Natural killer cell treated with Interleukin-12 subunit alpha and Interleukin-12 subunit beta and Interleukin-15 and Interleukin-18, amount 100 ng/mL, for 72 hours (primary cell): ENCODE measurements at regions not wholly inside any gene's neighbourhood (a gene's known extent, or its start where the extent isn't known, plus 50 kb on each side); places are given as distances from the start of the nearest gene placed in this dataset.

Experiments
- ATAC-seq, 2 donors: fragments of 150-1000 bp; cut with Tn5 transposase in 1 of 2; sonication (Bioruptor Pico), chemical (Tn5 transposase) in 1 of 2; 2 replicates each; pipeline ENCODE4 v1.10.0; 2021
- DNase-seq: peaks from one replicate; pipeline ENCODE4 v3.0.0; 2022; ENCODE audit warnings: low spot score
- H3K27ac Mint-ChIP-seq, 2 donors: 1 replicate in 1 of 2; 2 replicates in 1 of 2; pipeline ENCODE4 v1.8.0; 2022; ENCODE audit warnings: mixed read lengths in 2 of 2, mild to moderate bottlenecking in 1 of 2, moderate library complexity in 1 of 2
- H3K27me3 Mint-ChIP-seq, 2 donors: 1 replicate in 1 of 2; 2 replicates in 1 of 2; pipeline ENCODE4 v1.8.0; 2022; ENCODE audit warnings: mixed read lengths in 2 of 2
- H3K36me3 Mint-ChIP-seq: one replicate; pipeline ENCODE4 v1.8.0; 2022; ENCODE audit warnings: mixed read lengths
- H3K4me1 Mint-ChIP-seq, 2 donors: 1 replicate in 1 of 2; 2 replicates in 1 of 2; pipeline ENCODE4 v1.8.0; 2022; ENCODE audit warnings: low read depth in 2 of 2, mixed read lengths in 2 of 2, mild to moderate bottlenecking in 1 of 2
- H3K4me3 Mint-ChIP-seq: one replicate; pipeline ENCODE4 v1.8.0; 2022; ENCODE audit warnings: mixed read lengths
- H3K9me3 Mint-ChIP-seq: 2 replicates; pipeline ENCODE4 v1.8.0; 2022; ENCODE audit warnings: mixed read lengths

DNA sequence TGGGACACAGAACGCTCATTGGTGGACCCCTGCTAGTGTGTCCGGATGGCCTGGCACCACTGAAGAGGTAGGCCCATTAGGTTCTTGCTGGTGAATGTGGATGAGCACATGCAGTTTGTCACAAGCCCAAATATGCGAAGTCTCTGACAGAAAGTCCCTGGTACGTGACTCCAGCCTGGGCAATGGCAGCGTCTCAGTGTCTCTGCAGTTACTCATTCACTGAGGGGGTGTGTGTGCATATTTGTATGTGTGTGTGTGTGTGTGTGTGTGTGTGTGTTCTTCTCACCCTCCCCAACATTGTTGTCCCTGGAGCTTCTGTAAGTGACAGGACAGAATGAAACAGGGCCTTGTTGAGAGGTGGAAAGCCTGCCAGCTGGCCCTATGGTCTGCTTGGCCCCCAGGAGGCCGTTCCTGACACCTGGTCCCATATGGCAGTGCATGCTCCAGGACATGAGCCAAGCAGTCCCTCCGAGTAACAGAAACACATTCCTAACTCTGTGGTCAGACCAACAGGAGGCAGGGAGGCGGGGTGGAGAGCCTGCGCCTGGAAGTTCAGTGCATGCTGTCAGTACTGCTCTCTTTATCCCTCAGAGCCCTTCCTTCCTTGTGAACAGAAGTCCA is 169.9 kb downstream of the SLC28A3 start:
- Mint-ChIP-seq H3K36me3 (no peaks in the 10 kb centered on the region), H3K27me3 (peaks cover 5 to 7% of the 10 kb centered on the region in 2 donors), H3K9me3 (no peaks in the 10 kb centered on the region)

GRCh38 chr9:84173961-84174360 is 166.6 kb downstream of the SLC28A3 start:
- no peak overlapping the region for H3K4me3 Mint-ChIP-seq
- peaks cover 0 to 6% of the 10 kb centered on the region in 2 donors for H3K27me3 Mint-ChIP-seq
- no peaks in the 10 kb centered on the region for H3K4me1 Mint-ChIP-seq
- H3K36me3 Mint-ChIP-seq = no peaks in the 10 kb centered on the region
- H3K27ac Mint-ChIP-seq = no peak overlapping the region
- DNase-seq (no peak), ATAC-seq (no peak)
- no peaks in the 10 kb centered on the region for H3K9me3 Mint-ChIP-seq

More for the DNA sequence above, 169.9 kb downstream of the SLC28A3 start:
- Mint-ChIP-seq H3K4me1 (no peaks in the 10 kb centered on the region), H3K27ac (no peak overlapping the region), H3K4me3 (no peak overlapping the region)
- DNase-seq (no peak), ATAC-seq (peak in 1 of 2 donors; percentile 55)

DNA sequence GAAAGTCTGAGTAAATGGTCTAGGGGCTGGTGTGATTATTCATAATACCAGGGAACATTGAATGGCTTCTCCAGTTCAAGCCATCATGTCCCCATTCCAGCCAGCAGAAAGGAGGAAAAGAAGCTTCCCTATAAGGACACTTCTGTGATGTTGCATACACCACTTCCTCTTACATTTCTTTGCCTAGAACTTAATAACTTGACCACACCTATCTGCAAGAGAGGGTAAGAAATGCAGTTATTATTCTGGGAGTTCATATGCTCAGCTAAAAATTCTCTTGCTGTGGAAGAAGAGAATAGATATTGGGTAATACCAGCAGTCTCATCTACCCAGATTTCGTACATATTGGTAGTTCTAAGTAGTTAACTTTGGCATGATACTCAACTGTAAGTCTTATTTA is 166.1 kb downstream of the SLC28A3 start:
- DNase-seq (no peak), ATAC-seq (no peak)
- Mint-ChIP-seq H3K4me1 (no peaks in the 10 kb centered on the region), H3K27me3 (peaks cover 0 to 6% of the 10 kb centered on the region in 2 donors), H3K27ac (no peak overlapping the region), H3K4me3 (no peak overlapping the region), H3K36me3 (no peaks in the 10 kb centered on the region), H3K9me3 (no peaks in the 10 kb centered on the region)

- ATAC-seq = no peak
- Mint-ChIP-seq H3K4me3 (no peak overlapping the region), H3K4me1 (no peaks in the 10 kb centered on the region), H3K9me3 (no peaks in the 10 kb centered on the region), H3K36me3 (no peaks in the 10 kb centered on the region), H3K27ac (no peak overlapping the region), H3K27me3 (peaks cover 8 to 11% of the 10 kb centered on the region in 2 donors)
- DNase-seq = no peak
Measured at GRCh38 chr9:84177407-84177806, 163.2 kb downstream of the SLC28A3 start.

DNA sequence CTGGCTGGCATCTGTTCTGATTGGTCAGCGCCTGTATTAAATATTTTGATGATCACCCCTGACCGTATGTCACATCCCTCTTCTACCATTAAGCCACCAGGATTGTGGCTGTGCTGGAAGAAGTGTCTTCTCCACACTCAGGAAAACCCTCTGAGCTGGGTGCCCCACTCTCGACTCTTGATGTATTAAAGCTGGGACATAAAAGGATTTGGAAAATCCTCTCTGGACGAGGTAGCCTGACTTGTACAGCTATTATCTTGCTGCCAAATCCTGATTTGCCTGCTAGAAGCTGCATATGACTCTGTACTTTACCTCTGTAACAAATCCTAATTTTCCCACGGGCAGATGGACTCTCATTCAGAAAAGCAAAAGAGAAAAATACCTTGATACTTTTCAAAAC is 161.0 kb downstream of the SLC28A3 start:
- Mint-ChIP-seq H3K9me3 (no peaks in the 10 kb centered on the region), H3K4me1 (no peaks in the 10 kb centered on the region), H3K36me3 (no peaks in the 10 kb centered on the region), H3K4me3 (no peak overlapping the region), H3K27ac (no peak overlapping the region), H3K27me3 (peaks cover 8% of the 10 kb centered on the region in 2 donors)
- ATAC-seq (no peak), DNase-seq (no peak)

- Mint-ChIP-seq H3K4me1 (no peaks in the 10 kb centered on the region), H3K27ac (no peak overlapping the region), H3K4me3 (no peak overlapping the region), H3K9me3 (no peaks in the 10 kb centered on the region), H3K27me3 (peaks cover 15 to 22% of the 10 kb centered on the region in 2 donors), H3K36me3 (no peaks in the 10 kb centered on the region)
- no peak for DNase-seq
- ATAC-seq = no peak
Measured at GRCh38 chr9:84187090-84187489, 153.5 kb downstream of the SLC28A3 start.

DNA sequence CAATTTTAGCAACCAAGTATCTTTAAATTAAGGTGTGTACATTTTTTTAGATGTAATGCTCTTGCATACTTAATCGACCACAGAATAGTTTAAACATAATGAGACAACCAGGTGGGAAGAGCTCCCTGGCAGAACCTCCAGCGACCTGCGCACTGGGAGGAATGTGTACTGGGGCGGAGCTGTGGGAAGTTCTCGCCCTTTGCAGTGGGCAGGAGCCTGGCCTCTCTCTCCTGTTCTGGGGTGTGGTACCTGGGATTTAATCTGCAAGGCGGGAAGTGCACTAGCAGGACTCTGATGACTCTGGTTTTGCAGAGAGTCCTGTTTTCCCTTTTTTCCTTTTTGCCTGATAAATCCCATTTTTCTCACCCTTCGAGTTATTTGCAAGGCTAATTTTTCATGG is 150.7 kb downstream of the SLC28A3 start:
- Mint-ChIP-seq H3K9me3 (no peaks in the 10 kb centered on the region), H3K4me1 (peaks cover 0 to 2% of the 10 kb centered on the region in 2 donors), H3K36me3 (no peaks in the 10 kb centered on the region), H3K27me3 (peaks cover 22 to 31% of the 10 kb centered on the region in 2 donors), H3K4me3 (no peak overlapping the region), H3K27ac (no peak overlapping the region)
- ATAC-seq (no peak), DNase-seq (no peak)

- H3K27ac Mint-ChIP-seq = no peak overlapping the region
- no peaks in the 10 kb centered on the region for H3K9me3 Mint-ChIP-seq
- H3K4me1 Mint-ChIP-seq = peaks cover 0 to 2% of the 10 kb centered on the region in 2 donors
- peaks cover 24 to 31% of the 10 kb centered on the region in 2 donors for H3K27me3 Mint-ChIP-seq
- H3K4me3 Mint-ChIP-seq = no peak overlapping the region
- no peaks in the 10 kb centered on the region for H3K36me3 Mint-ChIP-seq
- DNase-seq = no peak
- no peak for ATAC-seq
Measured at GRCh38 chr9:84190411-84190810, 150.1 kb downstream of the SLC28A3 start.

- DNase-seq = no peak
- H3K4me1 Mint-ChIP-seq = no peaks in the 10 kb centered on the region
- no peak overlapping the region for H3K27ac Mint-ChIP-seq
- no peak for ATAC-seq
- no peaks in the 10 kb centered on the region for H3K36me3 Mint-ChIP-seq
- H3K4me3 Mint-ChIP-seq = no peak overlapping the region
- no peaks in the 10 kb centered on the region for H3K9me3 Mint-ChIP-seq
- peaks cover 22 to 23% of the 10 kb centered on the region in 2 donors for H3K27me3 Mint-ChIP-seq
Measured at GRCh38 chr9:84206801-84207370, 133.7 kb downstream of the SLC28A3 start.

DNA sequence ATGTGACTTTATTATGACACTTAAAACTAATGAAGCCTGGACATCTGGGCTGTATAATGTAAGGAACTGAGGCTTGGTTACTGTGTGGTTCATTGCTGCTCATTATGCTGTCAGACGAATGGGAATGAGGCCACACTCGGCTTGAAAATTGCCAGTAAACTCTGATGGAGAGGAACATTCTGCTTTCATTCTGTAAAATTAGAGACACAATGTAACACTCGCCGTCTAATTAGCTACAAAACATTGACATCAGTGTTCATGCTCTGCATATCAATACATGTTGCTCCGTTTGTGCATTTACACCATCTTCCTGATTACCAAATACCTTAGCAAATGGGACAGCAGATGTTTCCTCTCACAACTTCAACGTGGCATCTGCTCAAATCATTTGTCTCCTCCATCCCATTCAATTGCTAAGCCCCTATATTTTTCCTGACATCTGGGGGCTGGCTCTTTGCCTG is 133.0 kb downstream of the SLC28A3 start:
- Mint-ChIP-seq H3K36me3 (no peaks in the 10 kb centered on the region), H3K4me3 (no peak overlapping the region), H3K4me1 (no peaks in the 10 kb centered on the region), H3K9me3 (no peaks in the 10 kb centered on the region), H3K27me3 (peaks cover 16 to 20% of the 10 kb centered on the region in 2 donors), H3K27ac (no peak overlapping the region)
- no peak for DNase-seq
- ATAC-seq = no peak

DNA sequence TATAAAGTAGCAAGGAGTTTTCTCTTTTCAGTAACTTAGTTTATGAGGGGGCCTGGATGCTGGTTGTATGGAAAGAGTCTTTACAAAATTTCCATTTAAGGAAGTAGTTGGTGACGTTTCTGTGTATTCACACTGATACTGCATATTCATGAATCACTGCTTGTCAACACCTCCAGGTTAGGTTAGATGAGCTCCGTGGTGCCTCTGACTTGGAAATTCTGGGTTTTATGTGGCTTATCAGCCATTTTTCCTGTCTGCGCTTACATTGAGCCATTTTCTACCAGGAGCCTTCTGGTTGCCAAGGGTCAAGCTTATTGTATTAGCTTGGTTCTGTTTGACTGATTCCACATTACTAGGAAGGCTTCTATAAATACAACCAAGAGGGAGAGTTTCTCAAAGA is 128.3 kb downstream of the SLC28A3 start:
- Mint-ChIP-seq H3K27ac (no peak overlapping the region), H3K36me3 (no peaks in the 10 kb centered on the region), H3K4me1 (no peaks in the 10 kb centered on the region), H3K27me3 (peaks cover 0 to 10% of the 10 kb centered on the region in 2 donors), H3K9me3 (no peaks in the 10 kb centered on the region), H3K4me3 (no peak overlapping the region)
- DNase-seq = no peak
- no peak for ATAC-seq

DNA sequence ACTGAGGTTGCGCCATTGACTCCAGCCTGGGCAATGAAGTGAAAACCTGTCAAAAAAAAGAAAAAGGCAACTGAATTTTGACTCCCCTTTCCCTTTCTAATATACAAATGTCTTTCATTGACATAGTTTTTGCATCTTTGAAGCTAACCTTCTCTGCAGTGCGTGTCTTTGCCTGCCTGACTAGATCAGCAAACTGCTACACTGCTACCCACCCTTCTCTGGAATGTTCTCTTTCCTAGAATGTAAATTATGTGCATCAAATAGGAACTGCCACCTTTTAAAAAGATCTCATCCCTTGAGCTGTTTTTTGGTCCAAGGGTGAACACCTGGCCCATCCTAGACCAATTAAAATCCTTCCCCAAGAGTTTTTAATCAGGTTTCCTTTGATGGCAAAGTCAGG is 127.6 kb downstream of the SLC28A3 start:
- ATAC-seq (no peak), DNase-seq (no peak)
- Mint-ChIP-seq H3K36me3 (no peaks in the 10 kb centered on the region), H3K4me1 (no peaks in the 10 kb centered on the region), H3K27me3 (peaks cover 0 to 10% of the 10 kb centered on the region in 2 donors), H3K4me3 (no peak overlapping the region), H3K27ac (no peak overlapping the region), H3K9me3 (no peaks in the 10 kb centered on the region)

DNA sequence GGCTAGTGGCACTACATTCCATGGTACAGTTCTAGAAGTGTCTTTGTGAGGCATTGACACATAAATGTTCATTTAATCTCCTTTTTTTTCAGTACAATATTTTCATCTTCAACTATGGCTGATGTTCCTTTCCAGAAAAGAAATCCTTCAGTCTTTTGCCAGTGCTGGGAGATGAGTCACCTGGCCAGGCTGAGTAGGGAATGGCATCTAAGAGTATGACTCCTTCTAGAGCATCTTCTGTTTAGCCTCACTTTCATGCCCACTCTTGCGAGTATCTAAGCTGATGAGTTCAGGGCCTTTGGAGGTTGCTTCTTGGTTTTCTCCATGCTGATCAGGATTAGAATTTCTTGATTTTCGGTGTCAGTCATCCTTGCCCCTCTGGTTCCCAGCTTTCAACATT is 124.4 kb downstream of the SLC28A3 start:
- no peak for ATAC-seq
- no peaks in the 10 kb centered on the region for H3K9me3 Mint-ChIP-seq
- peaks cover 8 to 10% of the 10 kb centered on the region in 2 donors for H3K27me3 Mint-ChIP-seq
- DNase-seq = no peak
- no peak overlapping the region for H3K27ac Mint-ChIP-seq
- H3K36me3 Mint-ChIP-seq = no peaks in the 10 kb centered on the region
- H3K4me3 Mint-ChIP-seq = no peak overlapping the region
- H3K4me1 Mint-ChIP-seq = no peaks in the 10 kb centered on the region

DNA sequence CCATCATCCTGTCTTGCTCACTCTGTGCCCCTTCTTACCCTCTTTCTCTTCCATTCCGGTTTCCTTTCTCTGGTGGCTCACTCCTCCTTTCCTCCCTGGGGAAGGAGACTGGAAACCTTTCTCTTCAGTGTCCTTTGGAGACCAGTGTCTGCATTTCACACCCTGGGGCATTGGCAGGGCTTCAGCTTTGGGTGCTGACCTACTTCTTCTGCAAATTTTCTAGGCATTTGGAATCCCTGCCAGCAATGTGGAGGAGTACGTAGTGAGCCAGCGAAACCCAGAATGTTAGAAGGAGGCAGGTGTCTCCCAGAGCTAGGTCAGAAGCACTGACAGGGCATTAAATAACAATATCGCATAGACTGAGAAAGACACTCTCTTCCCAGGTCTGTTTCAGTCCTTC is 122.2 kb downstream of the SLC28A3 start:
- no peaks in the 10 kb centered on the region for H3K4me1 Mint-ChIP-seq

More for the DNA sequence above, 122.2 kb downstream of the SLC28A3 start:
- Mint-ChIP-seq H3K36me3 (no peaks in the 10 kb centered on the region), H3K27ac (no peak overlapping the region), H3K27me3 (peaks cover 8 to 12% of the 10 kb centered on the region in 2 donors), H3K9me3 (no peaks in the 10 kb centered on the region), H3K4me3 (no peak overlapping the region)
- no peak for DNase-seq
- ATAC-seq = no peak
